ENCODE measurements at regions not wholly inside any gene's neighbourhood (a gene's known extent, or its start where the extent isn't known, plus 50 kb on each side); places are given as distances from the start of the nearest gene placed in this dataset.

GRCh38 chr4:189497996-189498395 lies 442.7 kb upstream of the FRG1 start:
- no peak for TF ChIP-seq TAF1 (IDR thresholded peaks at IDR 0.05; ENCODE audit: borderline replicate concordance, insufficient read depth, low read length)
- no peak for TF ChIP-seq SIN3A (IDR thresholded peaks at IDR 0.05; ENCODE audit: borderline replicate concordance, insufficient read depth, low read length)
- TF ChIP-seq POLR2AphosphoS5 (IDR thresholded peaks at IDR 0.05; ENCODE audit: low read depth, low read length) = no peak
- no peak for TF ChIP-seq FOXP2 (optimal IDR thresholded peaks at IDR 0.05; ENCODE audit: borderline replicate concordance, extremely low read depth, extremely low read length, insufficient read depth)
- TF ChIP-seq REST (IDR thresholded peaks at IDR 0.05; ENCODE audit: insufficient read depth in 1 of 2, low read depth in 2 of 2, low read length in 2 of 2) = no peak

- TF ChIP-seq FOXP2 (optimal IDR thresholded peaks at IDR 0.05; ENCODE audit: borderline replicate concordance, extremely low read depth, extremely low read length, insufficient read depth) (no peak), TAF1 (IDR thresholded peaks at IDR 0.05; ENCODE audit: borderline replicate concordance, insufficient read depth, low read length) (no peak), POLR2AphosphoS5 (IDR thresholded peaks at IDR 0.05; ENCODE audit: low read depth, low read length) (no peak), REST (IDR thresholded peaks at IDR 0.05; ENCODE audit: insufficient read depth in 1 of 2, low read depth in 2 of 2, low read length in 2 of 2) (no peak), SIN3A (IDR thresholded peaks at IDR 0.05; ENCODE audit: borderline replicate concordance, insufficient read depth, low read length) (no peak)
Measured at GRCh38 chr4:189498457-189498856, 442.2 kb upstream of the FRG1 start.

- TF ChIP-seq FOXP2 (optimal IDR thresholded peaks at IDR 0.05; ENCODE audit: borderline replicate concordance, extremely low read depth, extremely low read length, insufficient read depth) (no peak), POLR2AphosphoS5 (IDR thresholded peaks at IDR 0.05; ENCODE audit: low read depth, low read length) (no peak), SIN3A (IDR thresholded peaks at IDR 0.05; ENCODE audit: borderline replicate concordance, insufficient read depth, low read length) (no peak), TAF1 (IDR thresholded peaks at IDR 0.05; ENCODE audit: borderline replicate concordance, insufficient read depth, low read length) (no peak), REST (IDR thresholded peaks at IDR 0.05; ENCODE audit: insufficient read depth in 1 of 2, low read depth in 2 of 2, low read length in 2 of 2) (no peak)
Measured at GRCh38 chr4:189499696-189500095, 441.0 kb upstream of the FRG1 start.

GRCh38 chr4:189500970-189501369 lies 439.7 kb upstream of the FRG1 start:
- TF ChIP-seq POLR2AphosphoS5 (IDR thresholded peaks at IDR 0.05; ENCODE audit: low read depth, low read length) (no peak), SIN3A (IDR thresholded peaks at IDR 0.05; ENCODE audit: borderline replicate concordance, insufficient read depth, low read length) (no peak), REST (IDR thresholded peaks at IDR 0.05; ENCODE audit: insufficient read depth in 1 of 2, low read depth in 2 of 2, low read length in 2 of 2) (no peak), FOXP2 (optimal IDR thresholded peaks at IDR 0.05; ENCODE audit: borderline replicate concordance, extremely low read depth, extremely low read length, insufficient read depth) (no peak), TAF1 (IDR thresholded peaks at IDR 0.05; ENCODE audit: borderline replicate concordance, insufficient read depth, low read length) (no peak)
